ENCODE measurements at regions not wholly inside any gene's neighbourhood (a gene's known extent, or its start where the extent isn't known, plus 50 kb on each side); places are given as distances from the start of the nearest gene placed in this dataset.

DNA sequence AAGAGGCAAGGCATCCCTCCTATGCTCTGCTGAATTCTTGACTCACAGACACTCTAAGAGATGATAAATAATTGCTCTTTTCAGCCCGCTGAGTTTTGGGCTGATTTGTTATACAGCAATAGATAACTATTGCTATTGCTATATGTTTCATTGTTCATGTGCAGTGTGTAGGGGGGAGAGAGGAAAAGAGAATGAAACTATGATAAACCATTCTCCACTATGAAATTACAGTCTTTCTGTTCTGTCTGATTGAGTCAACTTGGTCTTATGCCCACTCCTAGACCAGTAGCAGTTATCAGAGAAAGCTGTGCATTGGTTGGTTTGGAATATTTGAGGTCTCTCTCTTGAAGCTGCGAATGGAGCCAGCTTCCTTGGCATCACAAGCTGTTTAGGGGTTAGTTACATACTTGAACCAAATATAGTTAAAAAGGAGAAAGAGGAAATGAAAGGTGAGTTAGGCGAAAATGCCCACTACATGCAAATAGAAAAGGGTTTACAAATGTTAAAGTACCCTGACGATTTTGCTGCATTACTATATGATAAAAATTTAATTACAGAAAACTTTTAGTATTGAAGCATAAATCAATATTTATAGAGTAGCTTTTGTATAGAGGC is 136.3 kb upstream of the ACTBL2 start:
- no peak for DNase-seq (ENCODE audit: low spot score)

DNA sequence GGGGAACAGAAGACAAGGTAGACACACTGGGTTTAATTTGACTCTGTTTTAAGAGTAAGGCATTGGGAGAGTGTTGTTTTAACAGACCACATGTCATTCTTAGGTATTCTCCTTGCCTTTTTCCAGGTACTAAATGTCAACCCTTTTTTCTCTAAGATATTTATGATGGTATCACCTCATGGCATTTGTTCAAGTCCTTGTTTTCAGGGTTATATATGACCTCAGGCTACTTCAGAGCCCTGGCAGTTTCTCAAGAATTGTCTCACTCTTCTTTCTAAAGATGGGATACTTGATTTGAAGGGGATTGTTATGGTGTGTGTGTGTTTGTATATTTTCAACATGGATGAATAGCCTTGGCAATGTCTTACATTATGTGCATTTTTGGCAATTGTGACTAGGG is 131.1 kb upstream of the ACTBL2 start:
- no peak for DNase-seq (ENCODE audit: low spot score)

DNA sequence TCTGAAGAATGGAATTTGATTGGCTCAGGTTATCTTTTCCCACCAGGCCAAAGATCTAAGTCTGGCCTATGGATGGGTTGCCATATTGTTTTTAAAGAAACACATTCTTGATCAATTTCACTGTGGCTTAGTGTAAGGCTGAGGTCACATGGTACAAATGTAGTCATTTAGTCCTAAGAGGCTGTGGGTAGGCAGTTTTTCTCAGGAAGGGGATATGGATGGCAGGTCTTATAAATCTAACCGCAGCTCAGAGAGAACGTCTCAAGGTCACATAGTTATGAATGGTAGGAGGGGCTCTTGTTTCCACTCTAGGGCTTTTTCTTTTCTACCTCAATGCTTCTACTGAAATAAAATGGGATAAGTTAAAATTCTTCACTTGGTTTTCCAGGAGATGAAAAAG is 128.6 kb upstream of the ACTBL2 start:
- DNase-seq (ENCODE audit: low spot score) = no peak

DNA sequence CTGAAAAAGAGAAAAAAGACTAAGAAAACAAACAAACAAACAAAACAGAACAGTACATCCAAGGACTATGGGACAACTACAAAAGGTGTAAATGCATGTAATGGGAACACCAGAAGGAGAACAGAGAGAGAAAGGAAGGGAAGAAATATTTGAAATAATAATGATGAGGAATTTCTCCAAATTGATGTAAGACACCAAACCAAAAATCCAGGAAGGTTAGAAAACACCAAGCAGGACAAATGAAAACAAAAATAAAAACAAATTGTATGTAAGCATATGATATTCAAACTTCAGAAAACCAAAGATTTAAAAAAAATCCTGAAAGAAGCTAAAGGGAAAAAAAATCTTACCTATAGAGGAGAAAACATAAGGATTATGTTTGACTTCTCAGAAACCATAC is 125.9 kb upstream of the ACTBL2 start:
- no peak for DNase-seq (ENCODE audit: low spot score)

DNA sequence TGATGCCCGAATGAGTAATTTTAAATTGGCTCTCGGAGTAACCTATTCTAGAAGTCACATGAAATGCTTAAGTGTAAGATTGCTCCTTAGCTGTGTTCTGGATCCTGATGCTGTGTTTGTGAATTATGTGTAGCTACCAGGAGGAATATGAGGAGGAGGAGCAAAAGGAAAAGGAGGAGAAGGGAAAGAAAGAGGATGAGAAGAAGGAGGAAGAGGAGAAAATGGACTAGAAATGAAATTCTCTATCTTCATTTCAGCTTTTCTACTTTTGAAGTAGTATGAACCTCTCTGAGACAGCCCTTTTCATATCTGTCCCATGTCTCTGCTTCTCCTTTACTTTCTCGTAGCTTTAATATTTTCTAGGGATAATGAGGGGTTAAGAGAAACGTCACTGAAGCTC is 119.4 kb upstream of the ACTBL2 start:
- DNase-seq (ENCODE audit: low spot score) = no peak

DNA sequence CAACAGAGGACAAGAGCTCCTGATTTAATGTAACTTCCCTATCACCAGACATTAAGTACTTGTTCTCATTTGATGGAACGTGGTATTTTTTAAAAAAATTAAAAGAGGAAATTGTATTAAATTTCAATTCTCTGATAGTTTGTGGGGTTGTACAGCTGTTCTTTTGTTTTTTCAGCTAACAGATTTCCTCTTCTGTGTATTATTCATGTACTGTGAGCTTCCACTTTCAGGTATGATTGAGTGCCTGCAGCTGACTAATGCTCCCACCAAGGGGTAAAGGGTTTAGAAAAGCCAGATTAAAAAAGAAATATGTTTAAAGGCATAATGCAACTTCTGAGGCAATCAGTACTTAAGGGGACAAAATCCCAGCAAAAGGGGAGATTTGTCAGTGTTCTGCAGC is 117.7 kb upstream of the ACTBL2 start:
- no peak for DNase-seq (ENCODE audit: low spot score)

DNA sequence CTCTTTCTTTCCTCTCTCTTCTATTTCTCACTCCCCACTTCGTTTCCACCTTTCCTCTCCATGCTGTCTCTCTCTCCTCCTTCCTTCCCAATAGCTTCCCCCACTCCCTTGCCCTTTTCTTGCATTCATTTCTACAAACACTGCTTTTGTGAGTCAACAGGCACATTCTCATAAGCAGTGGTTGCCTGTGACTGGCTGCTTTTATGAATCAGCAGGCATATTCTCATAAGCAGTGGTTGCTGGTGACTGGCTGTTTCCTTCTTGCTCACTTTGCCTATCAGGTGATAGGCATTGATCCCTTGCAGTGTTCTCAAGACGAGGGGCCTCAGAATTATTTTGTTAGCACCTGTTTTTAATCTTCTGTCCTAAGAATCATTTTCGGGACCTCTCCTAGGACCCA is 116.1 kb upstream of the ACTBL2 start:
- no peak for DNase-seq (ENCODE audit: low spot score)

DNA sequence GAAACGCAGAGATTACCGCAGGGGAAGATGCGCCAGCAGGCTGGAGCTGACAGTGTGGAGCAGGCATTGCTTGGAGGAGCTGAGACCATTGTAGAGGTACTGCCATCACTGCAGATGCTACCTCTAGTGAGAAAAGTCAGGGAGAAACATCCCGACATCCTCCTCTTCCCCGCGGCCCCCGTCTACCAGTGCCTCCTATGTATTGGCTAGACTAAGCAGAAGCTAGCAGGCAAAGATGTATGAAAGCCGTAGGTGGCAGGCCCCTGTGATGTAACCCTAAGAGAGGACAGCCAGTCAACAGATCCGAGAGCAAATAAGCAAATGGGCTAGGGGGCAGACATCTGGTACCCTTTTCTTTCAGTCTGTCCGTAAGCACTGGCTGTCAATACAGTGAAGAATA is 115.5 kb upstream of the ACTBL2 start:
- no peak for DNase-seq (ENCODE audit: low spot score)

DNA sequence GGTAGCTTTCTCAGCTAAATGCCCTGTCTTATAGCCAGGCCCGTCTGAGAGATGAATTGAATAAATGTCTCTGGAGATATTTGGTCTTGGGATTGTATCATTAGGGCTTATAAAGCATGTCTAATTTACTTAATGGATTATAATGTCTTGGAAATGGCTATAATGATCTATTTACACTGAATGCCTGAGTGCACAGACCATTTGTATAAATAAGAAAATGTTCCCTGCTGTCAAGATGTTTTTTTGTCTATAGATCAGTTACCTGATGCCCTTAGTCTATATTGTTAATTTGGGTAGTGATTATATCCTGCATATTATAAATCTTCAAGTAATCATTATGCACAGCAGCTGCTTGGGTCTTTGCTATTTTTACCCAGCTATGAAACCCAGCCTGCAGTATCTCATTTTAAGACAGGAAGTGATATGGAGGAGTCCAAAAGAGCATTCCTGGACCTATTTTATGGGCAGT is 112.9 kb upstream of the ACTBL2 start:
- DNase-seq (ENCODE audit: low spot score) = no peak

DNA sequence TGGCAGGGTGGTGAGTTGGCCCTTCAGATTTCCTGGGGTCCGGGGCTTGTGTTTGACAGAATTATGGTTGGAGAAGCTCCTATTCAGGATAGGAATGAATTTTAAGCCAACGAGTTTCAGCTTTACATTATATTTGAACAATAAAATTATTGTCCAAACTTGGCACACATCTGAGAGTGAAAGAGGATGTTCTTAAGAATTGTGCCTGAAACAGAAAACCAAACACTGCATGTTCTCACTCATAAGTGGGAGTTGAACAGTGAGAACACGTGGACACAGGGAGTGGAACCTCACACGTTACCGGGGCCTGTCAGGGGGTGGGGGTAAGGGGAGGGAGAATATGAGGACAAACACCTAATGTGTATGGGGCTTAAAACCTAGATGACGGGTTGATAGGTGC is 111.8 kb upstream of the ACTBL2 start:
- no peak for DNase-seq (ENCODE audit: low spot score)

DNA sequence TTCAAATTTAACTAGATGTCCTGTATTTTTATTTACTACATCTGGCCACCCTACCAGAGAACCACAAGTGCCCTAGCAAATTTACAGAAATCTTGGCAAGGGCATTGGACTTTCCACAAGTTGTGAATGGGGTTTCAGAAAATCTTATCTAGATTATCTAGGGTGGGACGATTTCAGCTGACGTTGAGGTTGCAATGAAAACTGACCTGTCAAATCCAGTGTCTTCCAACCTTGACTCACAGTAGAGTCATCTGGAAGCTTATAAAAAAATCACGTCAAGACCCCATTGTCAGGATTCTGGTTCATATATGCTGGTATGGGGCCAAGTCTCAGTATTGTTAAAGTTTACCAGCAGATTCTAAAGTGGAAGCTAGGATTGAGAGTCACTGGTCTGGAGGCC is 109.6 kb upstream of the ACTBL2 start:
- DNase-seq (ENCODE audit: low spot score) = no peak

DNA sequence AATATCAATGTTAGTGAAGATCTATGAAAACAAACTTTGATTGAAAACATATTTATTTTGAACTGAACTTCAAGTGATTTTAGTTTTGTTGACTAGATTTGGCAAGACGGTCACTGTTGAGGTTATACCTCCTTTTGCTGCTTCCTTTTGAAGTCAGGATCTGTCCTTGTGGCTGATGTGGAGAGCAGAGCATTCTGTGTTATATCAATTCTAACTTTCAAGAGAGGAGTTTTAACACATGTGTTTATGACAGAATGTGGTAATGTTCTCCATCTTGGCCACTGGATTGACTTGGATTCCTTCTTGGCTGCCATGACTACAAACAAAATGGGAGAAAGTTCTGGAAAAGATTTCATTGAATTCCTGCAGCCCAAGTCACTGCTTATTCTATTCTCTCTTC is 104.0 kb upstream of the ACTBL2 start:
- no peak for DNase-seq (ENCODE audit: low spot score)

DNA sequence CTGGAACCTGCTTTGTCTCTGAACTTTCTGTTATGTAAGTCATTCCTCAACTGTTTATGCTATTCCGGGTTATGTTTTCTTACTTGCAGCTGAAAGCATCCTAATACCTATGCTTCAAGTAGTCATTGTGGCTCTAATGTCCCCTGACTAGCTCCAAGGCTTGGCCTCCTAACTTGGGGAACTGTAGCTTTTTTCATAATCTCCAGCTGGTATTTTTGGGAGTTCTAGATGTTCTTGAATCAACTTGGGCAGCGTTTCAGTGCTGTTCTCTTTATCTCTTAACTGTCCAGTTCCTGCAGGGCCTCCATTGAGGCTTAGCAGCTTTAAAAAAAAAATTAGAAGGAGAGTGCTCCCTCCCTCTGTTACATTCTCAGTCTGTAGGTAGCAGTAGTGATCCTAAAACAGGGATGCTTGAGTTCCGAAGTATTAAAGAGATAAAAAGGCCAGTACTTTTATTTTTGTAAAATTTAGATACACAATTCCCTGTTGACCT is 100.0 kb upstream of the ACTBL2 start:
- no peak for DNase-seq (ENCODE audit: low spot score)

DNA sequence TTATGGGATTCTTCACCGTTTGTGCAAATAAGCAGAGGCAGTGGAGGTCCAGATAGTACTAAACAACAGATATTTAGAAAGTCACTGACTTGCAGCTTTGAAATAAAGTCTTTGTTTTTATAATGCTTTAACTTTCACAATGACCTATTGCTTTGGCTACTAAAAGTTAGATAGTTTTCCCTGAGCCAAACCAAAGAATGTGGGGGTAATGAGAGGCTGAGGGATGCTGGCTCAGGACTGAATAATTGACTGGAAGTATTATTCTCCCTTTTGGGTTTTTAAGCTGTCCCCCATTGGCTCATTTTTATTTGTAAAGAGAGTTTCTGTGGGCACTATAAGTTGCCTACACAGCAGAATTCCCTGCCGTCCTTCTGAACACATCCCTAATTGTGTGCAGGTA is 99.2 kb upstream of the ACTBL2 start:
- DNase-seq (ENCODE audit: low spot score) = no peak

DNA sequence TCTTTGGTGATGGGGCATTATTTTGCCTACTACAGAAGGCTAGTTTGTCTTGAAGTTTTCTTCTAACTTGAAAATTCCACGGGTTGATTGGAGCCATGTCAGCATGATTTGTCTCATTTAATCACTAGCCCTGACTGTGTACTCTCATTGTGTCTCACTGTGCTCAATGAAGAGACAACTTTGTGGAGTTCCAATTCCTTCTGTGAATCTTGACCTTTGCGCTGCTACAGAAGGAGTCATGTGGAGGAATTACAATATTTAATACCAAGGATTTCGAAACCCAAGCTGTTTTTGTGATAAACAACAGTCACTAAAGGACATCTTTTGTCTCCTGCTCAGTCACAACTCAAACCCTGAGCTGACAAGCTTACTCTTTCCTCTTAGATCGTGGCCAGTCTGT is 98.6 kb upstream of the ACTBL2 start:
- DNase-seq (ENCODE audit: low spot score) = no peak

DNA sequence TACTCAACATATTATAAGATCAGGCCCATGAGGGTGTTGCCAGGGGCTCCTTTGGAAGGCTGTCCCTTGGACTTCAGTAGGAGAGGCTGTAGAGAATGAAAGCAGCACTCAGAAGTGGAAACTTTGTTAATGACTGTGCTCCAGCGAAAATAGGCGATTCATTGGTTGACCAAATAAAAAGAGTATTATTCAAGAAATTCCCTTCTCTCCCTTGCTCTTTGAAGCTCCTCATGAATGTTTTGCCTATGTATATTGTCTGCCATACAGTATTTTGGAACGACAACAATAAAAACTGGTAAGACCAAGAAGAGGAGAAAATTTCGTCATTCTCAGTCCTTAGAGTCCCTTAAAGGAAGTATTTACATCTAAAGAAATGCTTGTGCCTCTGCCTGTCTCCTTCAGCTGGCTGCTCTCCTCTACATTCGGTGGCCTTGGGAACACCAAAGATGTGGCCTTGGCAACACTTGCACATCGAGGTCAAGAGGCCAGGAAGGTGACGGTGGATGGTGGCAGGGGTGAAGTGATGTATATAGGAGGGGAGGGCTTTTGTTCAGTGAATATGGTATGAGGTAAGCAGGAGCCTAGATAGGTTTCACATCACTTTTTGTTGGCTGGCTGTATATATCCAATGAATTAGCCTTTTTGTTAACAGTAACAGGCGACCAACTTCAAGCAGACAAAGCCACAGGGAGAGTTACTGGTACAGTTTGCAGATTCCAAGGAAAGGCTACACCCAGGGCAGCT is 95.0 kb upstream of the ACTBL2 start:
- DNase-seq (ENCODE audit: low spot score) = no peak

DNA sequence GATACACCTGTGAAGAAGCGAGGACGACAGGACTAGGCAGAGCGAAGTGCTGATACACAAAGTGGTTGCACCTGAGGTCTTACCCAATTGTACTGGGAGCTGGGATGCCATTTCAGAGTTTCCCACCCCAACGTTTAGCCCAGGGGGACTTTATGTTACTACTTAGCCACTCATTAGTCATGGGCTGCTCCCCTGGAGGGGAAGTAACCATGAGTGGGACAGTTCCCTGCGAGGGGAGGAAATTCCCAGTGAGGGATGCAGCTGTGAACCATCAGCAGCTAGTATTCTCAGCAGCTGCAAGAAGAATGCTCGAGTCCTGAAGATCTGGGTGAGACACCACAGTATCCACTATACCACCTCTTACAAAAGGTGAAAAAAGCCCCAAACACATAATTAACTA is 93.7 kb upstream of the ACTBL2 start:
- DNase-seq (ENCODE audit: low spot score) = no peak

DNA sequence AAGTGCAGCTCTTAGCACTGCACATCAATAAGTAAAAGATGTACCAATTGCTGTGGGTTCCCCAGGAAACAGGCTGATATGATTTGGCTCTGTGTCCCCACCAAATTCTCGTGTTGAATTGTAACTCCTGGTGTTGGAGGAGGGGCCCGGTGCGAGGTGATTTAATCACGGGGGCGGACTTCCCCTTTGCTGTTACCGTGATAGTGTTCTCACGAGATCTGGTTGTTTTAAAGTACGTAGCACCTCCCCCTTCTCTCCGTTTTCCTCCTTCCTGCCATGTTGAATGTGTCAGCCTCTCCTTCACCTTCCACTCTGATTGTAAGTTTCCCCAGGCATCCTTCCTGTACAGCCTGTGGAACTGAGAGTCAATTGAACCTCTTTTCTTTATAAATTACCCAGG is 93.2 kb upstream of the ACTBL2 start:
- no peak for DNase-seq (ENCODE audit: low spot score)

DNA sequence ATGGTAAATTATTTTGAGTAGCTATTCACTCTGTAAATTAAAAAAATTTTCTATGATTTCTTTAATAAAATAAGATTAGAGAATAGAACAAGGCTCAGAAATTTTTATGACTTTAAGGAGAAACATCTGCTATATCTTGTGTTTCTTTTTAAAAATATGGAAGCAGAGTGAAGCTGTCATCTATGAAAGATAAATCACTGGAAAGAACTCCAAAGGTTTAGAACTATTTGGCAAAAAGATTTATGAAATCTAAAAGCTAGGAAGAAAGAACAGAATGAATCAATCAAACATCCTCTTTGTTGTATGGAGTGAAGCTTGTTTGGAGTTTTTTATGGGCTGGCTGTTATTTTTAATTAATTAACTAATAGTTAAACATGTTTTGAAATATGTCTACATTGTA is 89.8 kb upstream of the ACTBL2 start:
- DNase-seq (ENCODE audit: low spot score) = no peak

DNA sequence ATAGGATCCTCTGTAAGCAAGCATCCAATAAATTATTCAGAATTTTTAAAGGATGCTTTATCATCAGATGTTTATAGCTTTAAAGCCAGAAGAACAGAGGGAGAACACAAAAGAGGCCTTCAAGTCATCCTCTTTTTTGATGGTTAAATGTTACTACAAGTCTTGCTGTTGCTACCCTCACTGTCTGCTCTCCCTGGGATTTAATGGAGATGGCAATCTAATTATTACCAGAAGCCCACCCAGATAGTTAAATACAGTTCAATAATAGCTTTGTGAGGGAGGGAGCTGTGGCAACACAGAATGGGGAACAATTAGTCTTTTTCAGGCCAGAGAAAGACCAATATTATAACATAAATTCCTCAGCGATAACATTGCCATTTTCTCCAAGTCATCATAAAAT is 87.0 kb upstream of the ACTBL2 start:
- DNase-seq (ENCODE audit: low spot score) = no peak

DNA sequence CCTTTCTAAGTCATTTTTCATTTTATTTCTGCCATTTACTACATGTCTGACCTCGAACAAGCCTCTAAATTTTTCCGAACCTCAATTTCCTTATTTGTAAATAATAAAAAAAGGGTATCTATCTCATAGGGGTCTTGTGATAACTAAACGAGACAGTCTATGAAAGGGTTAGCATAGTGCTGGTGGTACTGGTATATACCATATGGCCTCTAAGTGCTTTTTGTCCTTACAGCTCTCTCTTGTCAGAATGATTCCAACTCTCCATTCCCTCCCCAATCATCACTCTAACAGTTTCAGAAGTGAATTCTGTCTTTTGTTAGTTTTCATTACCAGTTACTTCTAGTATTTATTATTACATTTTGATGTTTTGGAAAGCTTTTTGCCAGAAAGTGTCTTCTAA is 85.5 kb upstream of the ACTBL2 start:
- no peak for DNase-seq (ENCODE audit: low spot score)

DNA sequence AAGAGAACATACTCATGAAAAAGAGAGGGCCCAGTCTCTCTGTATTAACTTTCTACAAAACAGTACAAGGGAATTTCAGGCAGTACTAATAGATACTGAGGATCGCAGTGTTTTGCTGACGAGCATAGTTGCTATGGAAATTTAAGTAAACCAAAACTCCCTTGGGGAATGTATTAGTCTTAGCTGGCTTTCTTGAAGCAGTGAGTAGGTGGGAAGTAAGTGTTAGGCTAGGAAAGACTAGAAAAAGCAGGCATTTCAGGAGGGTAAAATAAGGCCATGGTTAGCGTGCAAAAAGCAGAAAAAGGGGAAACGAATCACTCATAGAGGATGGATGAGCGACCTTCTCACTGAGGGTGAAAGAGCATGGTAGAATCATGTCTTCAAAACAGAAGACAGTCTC is 84.3 kb upstream of the ACTBL2 start:
- no peak for DNase-seq (ENCODE audit: low spot score)

DNA sequence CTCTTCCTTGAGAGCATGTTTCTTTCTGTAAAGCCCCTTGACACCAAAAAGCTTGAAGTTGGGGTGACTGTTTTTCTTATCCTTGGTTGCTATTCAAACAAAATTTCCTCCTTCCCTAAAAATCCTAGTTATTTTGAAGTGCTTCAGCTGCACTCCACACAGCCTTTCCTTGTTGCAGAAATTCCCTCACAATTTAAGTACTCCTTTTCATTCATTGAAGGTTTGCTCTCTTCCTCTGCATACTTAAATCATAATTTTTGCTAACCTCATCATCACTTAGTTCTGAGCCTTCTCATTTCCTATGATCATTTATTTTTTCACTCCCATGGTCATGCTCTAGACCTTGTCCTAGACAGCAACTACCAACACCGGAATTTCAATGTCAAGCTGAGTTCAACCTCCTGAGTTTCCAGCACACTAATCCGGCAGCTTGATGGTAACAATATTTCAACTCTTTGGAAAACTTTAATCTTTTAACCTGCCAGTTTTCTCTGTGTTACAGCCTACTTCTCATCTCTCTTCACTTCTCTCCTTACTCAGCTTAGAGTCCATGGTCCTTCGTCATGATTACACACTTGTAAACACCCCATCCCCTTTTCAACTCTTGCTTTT is 78.7 kb upstream of the ACTBL2 start:
- DNase-seq (ENCODE audit: low spot score) = no peak

All from pons (tissue), 1 donor.